ENCODE measurements at regions not wholly inside any gene's neighbourhood (a gene's known extent, or its start where the extent isn't known, plus 50 kb on each side); places are given as distances from the start of the nearest gene placed in this dataset.

DNA sequence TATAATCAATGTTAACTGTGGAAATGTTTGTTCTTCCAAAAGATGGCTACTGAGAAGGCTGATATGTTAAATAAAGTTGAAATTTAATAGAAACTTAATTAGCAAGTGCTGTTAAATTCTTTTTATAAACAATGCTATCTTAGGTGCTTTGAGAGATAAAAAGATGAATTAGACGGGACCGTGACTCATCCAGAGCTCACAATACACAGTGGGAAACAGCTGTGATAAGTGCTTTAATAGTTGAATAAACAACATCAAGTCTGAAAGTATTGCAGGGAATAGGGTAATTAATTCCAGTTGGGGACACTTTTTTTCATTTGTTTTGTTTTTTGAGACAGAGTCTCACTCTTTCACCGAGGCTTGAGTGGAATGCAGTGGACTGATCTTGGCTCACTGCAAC, 85.5 kb upstream of the DTNA start:
- TF ChIP-seq POLR2A (IDR thresholded peaks at IDR 0.05) (no peak), EP300 (IDR thresholded peaks at IDR 0.05) (no peak)
